ENCODE measurements at regions not wholly inside any gene's neighbourhood (a gene's known extent, or its start where the extent isn't known, plus 50 kb on each side); places are given as distances from the start of the nearest gene placed in this dataset.

- TF ChIP-seq, protein P1, sequence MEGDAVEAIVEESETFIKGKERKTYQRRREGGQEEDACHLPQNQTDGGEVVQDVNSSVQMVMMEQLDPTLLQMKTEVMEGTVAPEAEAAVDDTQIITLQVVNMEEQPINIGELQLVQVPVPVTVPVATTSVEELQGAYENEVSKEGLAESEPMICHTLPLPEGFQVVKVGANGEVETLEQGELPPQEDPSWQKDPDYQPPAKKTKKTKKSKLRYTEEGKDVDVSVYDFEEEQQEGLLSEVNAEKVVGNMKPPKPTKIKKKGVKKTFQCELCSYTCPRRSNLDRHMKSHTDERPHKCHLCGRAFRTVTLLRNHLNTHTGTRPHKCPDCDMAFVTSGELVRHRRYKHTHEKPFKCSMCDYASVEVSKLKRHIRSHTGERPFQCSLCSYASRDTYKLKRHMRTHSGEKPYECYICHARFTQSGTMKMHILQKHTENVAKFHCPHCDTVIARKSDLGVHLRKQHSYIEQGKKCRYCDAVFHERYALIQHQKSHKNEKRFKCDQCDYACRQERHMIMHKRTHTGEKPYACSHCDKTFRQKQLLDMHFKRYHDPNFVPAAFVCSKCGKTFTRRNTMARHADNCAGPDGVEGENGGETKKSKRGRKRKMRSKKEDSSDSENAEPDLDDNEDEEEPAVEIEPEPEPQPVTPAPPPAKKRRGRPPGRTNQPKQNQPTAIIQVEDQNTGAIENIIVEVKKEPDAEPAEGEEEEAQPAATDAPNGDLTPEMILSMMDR (IDR thresholded peaks at IDR 0.05): no peak
- TF ChIP-seq POLR2A (IDR thresholded peaks at IDR 0.05; ENCODE audit: low read depth): no peak
These were observed 351.6 kb downstream of the NSUN3 start for GRCh38 chr3:94414418-94414817.
